CD4-positive, alpha-beta memory T cell (primary cell): ENCODE measurements at regions not wholly inside any gene's neighbourhood (a gene's known extent, or its start where the extent isn't known, plus 50 kb on each side); places are given as distances from the start of the nearest gene placed in this dataset.

ENCODE experiments used
- CTCF ChIA-PET: fragments of 350-600 bp; sonication (Branson Sonifier 250); formaldehyde crosslinking; loops from one replicate; lab custom pipeline; 2021; ENCODE audit warnings: inconsistent platforms; ENCODE audit not compliant: partially characterized antibody; lab: Charles Lee
- POLR2A ChIA-PET: fragments of 350-600 bp; sonication (Branson Sonifier 250); formaldehyde crosslinking; loops from one replicate; lab custom pipeline; 2021; ENCODE audit not compliant: partially characterized antibody; lab: Charles Lee
- DNase-seq, 5 donors: peaks; one replicate each; pipeline versions ENCODE4 v3.0.0 to v3.0.0-alpha.2; 2020 to 2022; ENCODE audit warnings: mixed read lengths in 1 of 5
- H3K27ac ChIP-seq: one replicate; pipeline ENCODE4 v1.7.0; 2013; ENCODE audit warnings: low read depth, low read length
- H3K27me3 ChIP-seq: 2 replicates; pipeline ENCODE4 v1.7.0; 2013; ENCODE audit warnings: mild to moderate bottlenecking, low read length, moderate library complexity; ENCODE audit not compliant: insufficient read depth
- H3K36me3 ChIP-seq: 2 replicates; pipeline ENCODE4 v1.7.0; 2013; ENCODE audit warnings: mild to moderate bottlenecking, low read length, moderate library complexity; ENCODE audit not compliant: insufficient read depth
- H3K4me1 ChIP-seq: 2 replicates; pipeline ENCODE4 v1.7.0; 2013; ENCODE audit warnings: mild to moderate bottlenecking, low read length, moderate library complexity; ENCODE audit not compliant: insufficient read depth
- H3K4me3 ChIP-seq, 2 donors: one replicate each; pipeline ENCODE4 v1.7.0; 2013; ENCODE audit warnings: low read length in 2 of 2, mild to moderate bottlenecking in 1 of 2
- H3K9me3 ChIP-seq, 2 donors: one replicate each; pipeline ENCODE4 v1.7.0; 2013; ENCODE audit warnings: low read length in 2 of 2, control low read depth in 1 of 2; ENCODE audit not compliant: control insufficient read depth in 1 of 2
- H3K27ac Mint-ChIP-seq, 7 donors: one replicate each; pipeline ENCODE4 v1.8.0; 2020 to 2021; ENCODE audit warnings: mixed read lengths in 7 of 7, mild to moderate bottlenecking in 6 of 7, inconsistent platforms in 3 of 7, moderate library complexity in 3 of 7
- H3K27me3 Mint-ChIP-seq, 2 donors: one replicate each; pipeline ENCODE4 v1.8.0; 2020 to 2021; ENCODE audit warnings: mixed read lengths in 2 of 2
- H3K36me3 Mint-ChIP-seq, 2 donors: one replicate each; pipeline ENCODE4 v1.8.0; 2020 to 2021; ENCODE audit warnings: mixed read lengths in 2 of 2, inconsistent platforms in 1 of 2, mild to moderate bottlenecking in 1 of 2
- H3K4me1 Mint-ChIP-seq, 4 donors: one replicate each; pipeline ENCODE4 v1.8.0; 2020 to 2021; ENCODE audit warnings: mixed read lengths in 4 of 4, mild to moderate bottlenecking in 1 of 4
- H3K4me3 Mint-ChIP-seq, 8 donors: one replicate each; pipeline ENCODE4 v1.8.0; 2020 to 2021; ENCODE audit warnings: mixed read lengths in 8 of 8, mild to moderate bottlenecking in 7 of 8, moderate library complexity in 6 of 8, inconsistent platforms in 3 of 8
- H3K9me3 Mint-ChIP-seq, 8 donors: one replicate each; pipeline ENCODE4 v1.8.0; 2020 to 2021; ENCODE audit warnings: mixed read lengths in 8 of 8, mild to moderate bottlenecking in 5 of 8, inconsistent platforms in 3 of 8, moderate library complexity in 1 of 8
- intact Hi-C: fragments of 100-400 bp; cut with micrococcal nuclease; formaldehyde crosslinking; loops from one replicate; pipeline ENCODE4 v1.15.1; 2023

DNA sequence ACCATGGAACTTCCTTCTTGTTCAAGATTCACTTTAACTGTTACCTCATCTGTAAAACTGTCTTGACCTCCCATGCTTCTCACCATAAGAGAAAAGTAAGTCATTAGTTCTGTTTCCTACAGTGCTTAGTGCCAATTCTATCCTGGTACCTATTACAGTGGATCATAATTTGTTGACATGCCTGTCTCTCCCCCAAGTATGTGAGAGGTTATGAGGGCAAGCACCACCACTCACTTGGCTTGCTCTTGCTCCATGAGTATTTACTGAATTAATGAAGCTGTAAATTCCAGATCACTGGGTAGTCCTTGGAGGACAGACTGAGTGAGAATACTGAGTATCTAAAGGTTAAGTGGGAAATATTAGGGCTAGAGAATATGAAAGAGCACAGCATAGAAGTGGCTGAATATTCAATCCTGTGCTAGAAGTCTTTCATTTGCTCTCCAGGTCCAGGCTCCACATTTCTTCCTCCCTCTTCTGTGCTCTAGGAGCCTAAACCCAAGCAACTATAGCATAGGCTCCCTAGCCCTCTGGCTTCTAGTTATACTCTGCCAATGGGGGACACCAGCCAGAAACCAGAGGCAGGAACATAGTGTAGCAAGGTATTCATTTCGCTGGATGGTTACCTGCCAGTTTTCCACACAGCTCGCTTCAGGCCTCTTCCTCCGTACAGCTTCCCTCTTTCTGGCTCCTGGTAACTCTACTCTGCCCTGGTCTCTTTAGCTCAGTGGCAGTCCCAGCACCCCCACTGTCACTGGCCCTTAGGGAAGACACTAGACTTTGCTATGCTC lies 118.2 kb upstream of the SLC5A12 start:
- Mint-ChIP-seq H3K4me1 (no peaks in the 10 kb centered on the region), H3K9me3 (peaks cover 0 to 11% (median 7%) of the 10 kb centered on the region in 8 donors)
- intact Hi-C loops: no loop called here

DNA sequence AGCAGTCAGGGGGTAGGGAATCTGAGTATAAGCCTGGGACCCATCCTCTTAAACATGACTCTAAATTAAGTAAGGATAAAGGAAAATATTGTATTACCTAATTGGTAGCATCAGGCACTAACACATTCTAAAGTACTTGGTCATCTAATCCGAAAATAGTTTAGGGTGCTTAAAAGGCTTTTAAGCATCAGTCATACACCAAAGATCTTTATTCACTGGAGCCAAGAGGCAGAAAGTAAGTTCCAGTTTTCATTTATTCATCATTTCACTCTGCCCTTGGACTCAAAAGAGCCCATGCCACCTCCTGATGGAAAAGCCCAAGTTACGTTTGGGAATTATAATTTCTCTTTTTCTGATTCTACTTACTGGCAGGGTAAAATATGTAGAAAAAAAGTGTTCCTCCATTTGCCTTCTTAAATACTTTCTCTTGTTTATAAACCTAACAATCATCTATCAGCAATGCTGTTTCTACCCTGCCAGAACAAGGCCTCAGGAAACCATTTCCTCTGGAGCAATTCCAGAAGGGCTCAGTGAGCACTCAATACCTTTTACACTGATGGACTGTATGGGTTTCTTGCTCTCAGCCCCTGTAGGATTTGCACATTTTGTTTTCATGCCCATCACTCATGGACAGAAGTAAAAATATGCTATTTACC lies 120.1 kb upstream of the SLC5A12 start:
- Histone ChIP-seq H3K9me3 (no peaks in the 10 kb centered on the region), H3K4me1 (no peaks in the 10 kb centered on the region), H3K36me3 (no peaks in the 10 kb centered on the region), H3K4me3 (no peak overlapping the region), H3K27me3 (no peaks in the 10 kb centered on the region), H3K27ac (no peak overlapping the region)
- peaks cover 0 to 11% (median 7%) of the 10 kb centered on the region in 8 donors for H3K9me3 Mint-ChIP-seq
- ChIA-PET CTCF (no interaction called here), POLR2A (no interaction called here)
- no peak for DNase-seq
- intact Hi-C loops: no loop called here
- H3K4me1 Mint-ChIP-seq: no peaks in the 10 kb centered on the region
- no peaks in the 10 kb centered on the region for H3K27me3 Mint-ChIP-seq
- H3K27ac Mint-ChIP-seq: no peak overlapping the region
- no peaks in the 10 kb centered on the region for H3K36me3 Mint-ChIP-seq
- H3K4me3 Mint-ChIP-seq: no peak overlapping the region

More for the DNA sequence above, 118.2 kb upstream of the SLC5A12 start:
- POLR2A ChIA-PET: no interaction called here
- Histone ChIP-seq H3K4me1 (no peaks in the 10 kb centered on the region), H3K9me3 (no peaks in the 10 kb centered on the region), H3K4me3 (no peak overlapping the region), H3K27me3 (no peaks in the 10 kb centered on the region), H3K27ac (no peak overlapping the region), H3K36me3 (no peaks in the 10 kb centered on the region)
- H3K27ac Mint-ChIP-seq: no peak overlapping the region
- H3K4me3 Mint-ChIP-seq: no peak overlapping the region
- CTCF ChIA-PET: no interaction called here
- H3K27me3 Mint-ChIP-seq: no peaks in the 10 kb centered on the region
- H3K36me3 Mint-ChIP-seq: no peaks in the 10 kb centered on the region
- no peak for DNase-seq

DNA sequence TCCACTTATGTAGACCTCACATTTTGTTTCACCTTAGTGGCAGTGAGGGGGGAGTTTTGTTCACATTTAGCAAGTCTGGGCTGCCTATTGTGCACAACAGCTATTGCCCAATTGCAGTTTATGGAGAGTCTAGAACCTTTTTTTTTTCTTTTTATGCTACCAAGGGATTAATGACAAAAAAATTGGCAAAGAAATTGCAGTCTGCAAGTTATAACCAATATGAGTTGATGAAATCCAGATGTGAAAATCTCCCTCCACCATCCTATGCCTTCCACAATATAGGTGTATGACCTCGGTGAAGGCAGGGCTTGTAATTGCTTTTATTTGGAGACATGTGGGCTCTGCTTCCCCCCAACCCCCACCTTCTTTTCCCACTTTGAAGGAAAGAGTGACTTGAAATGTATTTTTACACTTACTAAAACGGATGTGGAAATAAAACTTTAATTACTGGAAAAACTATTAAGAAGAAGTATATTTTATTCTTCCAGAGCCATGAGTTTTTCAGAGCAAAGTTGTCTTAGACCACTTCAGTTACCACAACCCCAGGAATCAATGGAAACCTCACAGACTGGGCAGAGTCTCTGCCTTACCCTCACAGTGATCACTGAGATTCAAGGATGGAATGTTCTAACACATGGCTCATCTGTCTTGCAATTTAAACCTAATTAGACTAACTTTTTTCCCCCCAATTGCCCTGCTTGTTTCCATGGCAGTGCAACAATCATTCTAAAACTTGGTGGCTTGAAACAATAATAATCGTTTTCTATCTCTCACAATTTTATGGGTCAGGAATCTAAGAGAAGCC lies 120.8 kb upstream of the SLC5A12 start:
- Mint-ChIP-seq H3K4me3 (no peak overlapping the region), H3K9me3 (peaks cover 0 to 11% (median 7%) of the 10 kb centered on the region in 8 donors), H3K27me3 (no peaks in the 10 kb centered on the region), H3K4me1 (no peaks in the 10 kb centered on the region), H3K27ac (no peak overlapping the region), H3K36me3 (no peaks in the 10 kb centered on the region)
- DNase-seq: no peak
- ChIA-PET POLR2A (no interaction called here), CTCF (no interaction called here)
- Histone ChIP-seq H3K27ac (no peak overlapping the region), H3K27me3 (no peaks in the 10 kb centered on the region), H3K36me3 (no peaks in the 10 kb centered on the region), H3K4me3 (no peak overlapping the region), H3K9me3 (no peaks in the 10 kb centered on the region), H3K4me1 (no peaks in the 10 kb centered on the region)
- intact Hi-C loops: no loop called here

DNA sequence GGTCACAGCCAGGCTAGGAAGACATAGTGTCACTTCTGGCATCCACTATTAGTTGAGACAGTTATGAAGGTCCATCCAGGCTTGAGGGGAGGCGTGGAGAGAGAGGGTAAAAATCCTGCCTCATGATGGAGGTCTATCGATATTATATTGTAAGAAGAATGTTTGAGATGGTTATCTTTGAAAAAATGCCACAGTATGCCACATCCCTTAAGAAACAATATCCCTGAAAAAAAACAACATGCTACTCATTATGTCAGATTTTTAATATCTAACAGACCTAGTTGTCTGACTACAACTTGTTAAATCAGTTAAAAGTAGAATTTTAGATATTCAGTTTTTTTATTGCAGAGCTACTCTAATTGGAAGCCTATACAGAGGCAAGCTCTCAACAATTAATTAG lies 121.7 kb upstream of the SLC5A12 start:
- Mint-ChIP-seq H3K9me3 (peaks cover 0 to 11% (median 6%) of the 10 kb centered on the region in 8 donors), H3K27ac (no peak overlapping the region), H3K4me3 (no peak overlapping the region), H3K27me3 (no peaks in the 10 kb centered on the region), H3K4me1 (no peaks in the 10 kb centered on the region), H3K36me3 (no peaks in the 10 kb centered on the region)
- DNase-seq: no peak
- Histone ChIP-seq H3K27me3 (no peaks in the 10 kb centered on the region), H3K27ac (no peak overlapping the region), H3K36me3 (no peaks in the 10 kb centered on the region), H3K4me3 (no peak overlapping the region), H3K4me1 (no peaks in the 10 kb centered on the region), H3K9me3 (no peaks in the 10 kb centered on the region)
- POLR2A ChIA-PET: no interaction called here
- CTCF ChIA-PET: no interaction called here
- intact Hi-C loops: no loop called here

DNA sequence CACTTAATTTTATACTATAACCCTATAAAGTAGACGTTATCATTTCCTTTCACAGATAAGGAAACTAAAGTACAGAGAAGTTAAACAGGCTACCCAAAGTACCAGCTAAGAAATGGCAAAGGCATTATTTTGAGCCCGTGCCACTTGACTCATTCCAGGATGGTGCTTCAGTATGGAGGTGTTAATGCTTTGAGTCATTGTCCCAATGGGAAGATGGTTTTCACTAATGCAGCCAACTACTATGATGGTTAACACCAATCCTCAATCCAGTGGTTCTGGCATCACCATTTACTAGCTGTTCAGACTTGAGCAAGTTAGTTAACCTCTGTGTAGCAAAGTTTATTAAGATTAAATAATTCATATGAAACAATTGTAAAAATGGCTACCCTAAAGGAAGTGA lies 123.1 kb upstream of the SLC5A12 start:
- H3K4me3 ChIP-seq: no peak overlapping the region
- Mint-ChIP-seq H3K9me3 (peaks cover 0 to 15% (median 5%) of the 10 kb centered on the region in 8 donors), H3K27me3 (no peaks in the 10 kb centered on the region), H3K27ac (no peak overlapping the region), H3K4me3 (no peak overlapping the region), H3K4me1 (no peaks in the 10 kb centered on the region), H3K36me3 (no peaks in the 10 kb centered on the region)
- POLR2A ChIA-PET: no interaction called here
- DNase-seq: no peak
- H3K4me1 ChIP-seq: no peaks in the 10 kb centered on the region
- H3K9me3 ChIP-seq: no peaks in the 10 kb centered on the region
- CTCF ChIA-PET: no interaction called here
- intact Hi-C loops: no loop called here
- H3K27ac ChIP-seq: no peak overlapping the region
- H3K27me3 ChIP-seq: no peaks in the 10 kb centered on the region
- H3K36me3 ChIP-seq: no peaks in the 10 kb centered on the region

DNA sequence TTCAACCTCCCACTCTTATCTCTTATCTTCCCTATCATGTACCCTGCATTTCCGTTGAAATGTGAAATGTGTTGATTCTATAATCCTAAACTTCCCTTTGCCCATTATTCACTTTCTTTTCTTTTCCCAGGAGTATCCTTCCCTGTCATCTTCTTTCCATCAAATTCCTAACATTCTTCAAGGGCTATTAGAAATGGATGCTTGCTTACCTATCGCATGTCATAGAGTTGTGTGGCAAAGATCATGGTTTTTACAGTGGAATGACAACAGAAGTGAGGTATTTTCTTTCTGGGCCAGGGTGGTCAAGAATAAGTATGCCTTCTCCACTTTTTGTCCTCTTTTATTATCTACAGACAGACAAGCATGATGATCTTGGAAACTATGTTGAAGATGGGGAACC lies 124.4 kb upstream of the SLC5A12 start:
- Mint-ChIP-seq H3K4me1 (no peaks in the 10 kb centered on the region), H3K4me3 (no peak overlapping the region), H3K27ac (no peak overlapping the region), H3K27me3 (no peaks in the 10 kb centered on the region), H3K9me3 (peaks cover 0 to 11% (median 6%) of the 10 kb centered on the region in 8 donors), H3K36me3 (no peaks in the 10 kb centered on the region)
- Histone ChIP-seq H3K27me3 (no peaks in the 10 kb centered on the region), H3K9me3 (no peaks in the 10 kb centered on the region), H3K27ac (no peak overlapping the region), H3K36me3 (no peaks in the 10 kb centered on the region), H3K4me3 (no peak overlapping the region), H3K4me1 (no peaks in the 10 kb centered on the region)
- intact Hi-C loops: no loop called here
- ChIA-PET CTCF (no interaction called here), POLR2A (no interaction called here)
- no peak for DNase-seq

DNA sequence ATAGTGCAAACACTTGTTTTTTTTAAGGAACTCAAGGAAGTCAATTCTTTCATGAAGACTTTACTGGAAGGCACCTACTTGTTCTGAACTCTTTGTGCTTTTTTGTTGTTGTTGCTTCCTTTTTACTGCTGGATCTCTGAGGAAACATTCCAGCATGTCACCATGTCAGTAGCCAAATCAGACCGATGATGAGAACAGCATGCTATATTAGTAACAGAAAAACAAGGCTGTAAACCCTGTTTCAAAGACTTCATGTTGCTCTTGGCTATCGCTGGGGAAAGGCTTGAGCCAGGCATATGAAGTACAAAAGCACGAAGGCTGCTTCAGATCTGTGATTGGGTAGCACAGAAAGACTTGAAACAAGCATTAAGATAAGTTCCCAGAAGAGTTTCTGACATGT lies 125.6 kb upstream of the SLC5A12 start:
- H3K27me3 Mint-ChIP-seq: no peaks in the 10 kb centered on the region
- no peak for DNase-seq
- Histone ChIP-seq H3K27me3 (no peaks in the 10 kb centered on the region), H3K27ac (no peak overlapping the region), H3K9me3 (no peaks in the 10 kb centered on the region), H3K4me3 (no peak overlapping the region), H3K36me3 (no peaks in the 10 kb centered on the region), H3K4me1 (no peaks in the 10 kb centered on the region)
- H3K4me3 Mint-ChIP-seq: no peak overlapping the region
- H3K4me1 Mint-ChIP-seq: no peaks in the 10 kb centered on the region
- ChIA-PET CTCF (no interaction called here), POLR2A (no interaction called here)
- no peaks in the 10 kb centered on the region for H3K36me3 Mint-ChIP-seq
- no peak overlapping the region for H3K27ac Mint-ChIP-seq
- intact Hi-C loops: no loop called here
- H3K9me3 Mint-ChIP-seq: peaks cover 0 to 11% (median 6%) of the 10 kb centered on the region in 8 donors
